ENCODE measurements at regions not wholly inside any gene's neighbourhood (a gene's known extent, or its start where the extent isn't known, plus 50 kb on each side); places are given as distances from the start of the nearest gene placed in this dataset.

GRCh38 chr10:22821501-22821900 is 106.4 kb upstream of the ARMC3 start:
- H3K9ac ChIP-seq (ENCODE audit: insufficient read depth in 1 of 2, low read length in 2 of 2), result no peak overlapping the region
- H3K4me3 ChIP-seq, result no peak overlapping the region
- TF ChIP-seq, protein P1, sequence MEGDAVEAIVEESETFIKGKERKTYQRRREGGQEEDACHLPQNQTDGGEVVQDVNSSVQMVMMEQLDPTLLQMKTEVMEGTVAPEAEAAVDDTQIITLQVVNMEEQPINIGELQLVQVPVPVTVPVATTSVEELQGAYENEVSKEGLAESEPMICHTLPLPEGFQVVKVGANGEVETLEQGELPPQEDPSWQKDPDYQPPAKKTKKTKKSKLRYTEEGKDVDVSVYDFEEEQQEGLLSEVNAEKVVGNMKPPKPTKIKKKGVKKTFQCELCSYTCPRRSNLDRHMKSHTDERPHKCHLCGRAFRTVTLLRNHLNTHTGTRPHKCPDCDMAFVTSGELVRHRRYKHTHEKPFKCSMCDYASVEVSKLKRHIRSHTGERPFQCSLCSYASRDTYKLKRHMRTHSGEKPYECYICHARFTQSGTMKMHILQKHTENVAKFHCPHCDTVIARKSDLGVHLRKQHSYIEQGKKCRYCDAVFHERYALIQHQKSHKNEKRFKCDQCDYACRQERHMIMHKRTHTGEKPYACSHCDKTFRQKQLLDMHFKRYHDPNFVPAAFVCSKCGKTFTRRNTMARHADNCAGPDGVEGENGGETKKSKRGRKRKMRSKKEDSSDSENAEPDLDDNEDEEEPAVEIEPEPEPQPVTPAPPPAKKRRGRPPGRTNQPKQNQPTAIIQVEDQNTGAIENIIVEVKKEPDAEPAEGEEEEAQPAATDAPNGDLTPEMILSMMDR (IDR thresholded peaks at IDR 0.05; ENCODE audit: control extremely low read depth, extremely low read depth), result no peak
- DNase-seq (no peak), ATAC-seq (ENCODE audit: insufficient read depth, low FRiP score) (no peak)
- 57 to 64% methylated on average over 1 of the region's 1 CpG for WGBS, 2 donors
- H3K9me3 ChIP-seq (ENCODE audit: control insufficient read depth in 4 of 4, insufficient read depth in 3 of 4, low read length in 3 of 4), result no peaks in the 10 kb centered on the region
- no peaks in the 10 kb centered on the region for H3K36me3 ChIP-seq (ENCODE audit: control insufficient read depth in 4 of 4, insufficient read depth in 4 of 4, low read length in 4 of 4)
- H3K27ac ChIP-seq (ENCODE audit: low read depth in 1 of 2, low read length in 1 of 2), result no peak overlapping the region
- peaks cover 0 to 2% (median 0%) of the 10 kb centered on the region in 5 donors for H3K4me1 ChIP-seq (ENCODE audit: control insufficient read depth in 5 of 5, insufficient read depth in 5 of 5, low read length in 5 of 5)
- H3K27me3 ChIP-seq (ENCODE audit: control insufficient read depth in 3 of 3, insufficient read depth in 3 of 3, low read length in 2 of 3), result no peaks in the 10 kb centered on the region

DNA sequence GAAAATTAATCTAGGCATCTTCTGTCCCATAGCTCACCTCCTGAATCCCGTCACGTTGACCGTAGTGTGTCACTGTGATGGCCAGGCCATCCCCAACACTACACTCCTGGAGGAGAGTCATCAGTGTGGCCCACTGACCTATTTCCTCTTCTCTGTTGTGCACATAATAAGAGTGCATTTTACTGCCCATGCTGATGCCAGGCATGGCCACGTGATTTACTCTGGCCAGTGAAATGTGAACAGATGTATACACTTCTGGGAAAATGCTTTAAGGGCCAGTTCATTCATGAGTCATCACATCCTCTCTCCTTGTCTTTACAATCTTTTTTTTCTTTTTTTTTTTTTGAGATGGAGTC is 101.9 kb upstream of the PIP4K2A start:
- no peak overlapping the region for H3K9ac ChIP-seq (ENCODE audit: insufficient read depth in 1 of 2, low read length in 2 of 2)
- H3K4me3 ChIP-seq, result no peak overlapping the region
- no peaks in the 10 kb centered on the region for H3K9me3 ChIP-seq (ENCODE audit: control insufficient read depth in 4 of 4, insufficient read depth in 3 of 4, low read length in 3 of 4)
- TF ChIP-seq, protein P1 (IDR thresholded peaks at IDR 0.05; ENCODE audit: control extremely low read depth, extremely low read depth), result no peak
- no peak overlapping the region for H3K27ac ChIP-seq (ENCODE audit: low read depth in 1 of 2, low read length in 1 of 2)
- 81 to 89% methylated on average over 4 of the region's 4 CpGs for WGBS, 2 donors
- ATAC-seq (ENCODE audit: insufficient read depth, low FRiP score), result no peak
- no peak for DNase-seq
- no peaks in the 10 kb centered on the region for H3K4me1 ChIP-seq (ENCODE audit: control insufficient read depth in 5 of 5, insufficient read depth in 5 of 5, low read length in 5 of 5)
- H3K27me3 ChIP-seq (ENCODE audit: control insufficient read depth in 3 of 3, insufficient read depth in 3 of 3, low read length in 2 of 3), result no peaks in the 10 kb centered on the region
- no peaks in the 10 kb centered on the region for H3K36me3 ChIP-seq (ENCODE audit: control insufficient read depth in 4 of 4, insufficient read depth in 4 of 4, low read length in 4 of 4)

- no peak for DNase-seq
- H3K9me3 ChIP-seq (ENCODE audit: control insufficient read depth in 4 of 4, insufficient read depth in 3 of 4, low read length in 3 of 4), result no peaks in the 10 kb centered on the region
- WGBS, 2 donors, result 68 to 83% methylated on average over 7 of the region's 7 CpGs
- H3K36me3 ChIP-seq (ENCODE audit: control insufficient read depth in 4 of 4, insufficient read depth in 4 of 4, low read length in 4 of 4), result no peaks in the 10 kb centered on the region
- H3K27ac ChIP-seq (ENCODE audit: low read depth in 1 of 2, low read length in 1 of 2), result no peak overlapping the region
- no peaks in the 10 kb centered on the region for H3K4me1 ChIP-seq (ENCODE audit: control insufficient read depth in 5 of 5, insufficient read depth in 5 of 5, low read length in 5 of 5)
- H3K27me3 ChIP-seq (ENCODE audit: control insufficient read depth in 3 of 3, insufficient read depth in 3 of 3, low read length in 2 of 3), result no peaks in the 10 kb centered on the region
- H3K4me3 ChIP-seq, result no peak overlapping the region
- TF ChIP-seq, protein P1 (IDR thresholded peaks at IDR 0.05; ENCODE audit: control extremely low read depth, extremely low read depth), result no peak
- no peak for ATAC-seq (ENCODE audit: insufficient read depth, low FRiP score)
- H3K9ac ChIP-seq (ENCODE audit: insufficient read depth in 1 of 2, low read length in 2 of 2), result no peak overlapping the region
Observed at GRCh38 chr10:22810643-22811465, 96.5 kb upstream of the PIP4K2A start.

GRCh38 chr10:22807238-22807637 is 92.9 kb upstream of the PIP4K2A start:
- TF ChIP-seq, protein P1 (IDR thresholded peaks at IDR 0.05; ENCODE audit: control extremely low read depth, extremely low read depth), result no peak
- Histone ChIP-seq H3K27me3 (ENCODE audit: control insufficient read depth in 3 of 3, insufficient read depth in 3 of 3, low read length in 2 of 3) (no peaks in the 10 kb centered on the region), H3K9ac (ENCODE audit: insufficient read depth in 1 of 2, low read length in 2 of 2) (no peak overlapping the region), H3K4me3 (no peak overlapping the region), H3K36me3 (ENCODE audit: control insufficient read depth in 4 of 4, insufficient read depth in 4 of 4, low read length in 4 of 4) (no peaks in the 10 kb centered on the region), H3K27ac (ENCODE audit: low read depth in 1 of 2, low read length in 1 of 2) (no peak overlapping the region), H3K9me3 (ENCODE audit: control insufficient read depth in 4 of 4, insufficient read depth in 3 of 4, low read length in 3 of 4) (no peaks in the 10 kb centered on the region), H3K4me1 (ENCODE audit: control insufficient read depth in 5 of 5, insufficient read depth in 5 of 5, low read length in 5 of 5) (peaks cover 0 to 11% (median 3%) of the 10 kb centered on the region in 5 donors)
- no peak for DNase-seq
- WGBS, 2 donors, result 96 to 98% methylated on average over 4 of the region's 4 CpGs
- ATAC-seq (ENCODE audit: insufficient read depth, low FRiP score), result no peak

All from lung (tissue), 11 donors.